Suprapubic skin (tissue), 4 donors: ENCODE measurements at regions not wholly inside any gene's neighbourhood (a gene's known extent, or its start where the extent isn't known, plus 50 kb on each side); places are given as distances from the start of the nearest gene placed in this dataset.

Experiments
- CTCF ChIP-seq, 2 donors: fragments of 200-600 bp in 1 of 2; fragments of 450-650 bp in 1 of 2; sonication (generic) in 1 of 2; IDR thresholded peaks; one replicate each; pipeline ENCODE4 v1.5.1; 2016 to 2019; ENCODE audit warnings: antibody characterized with exemption in 2 of 2, mild to moderate bottlenecking in 1 of 2, moderate library complexity in 1 of 2
- POLR2A ChIP-seq, 2 donors: fragments of 450-650 bp; IDR thresholded peaks; one replicate each; pipeline ENCODE4 v1.6.1; 2017; ENCODE audit warnings: antibody characterized with exemption in 2 of 2, mild to moderate bottlenecking in 2 of 2, moderate library complexity in 2 of 2
- POLR2AphosphoS5 ChIP-seq, 3 donors: sonication (generic); formaldehyde crosslinking; IDR thresholded peaks; one replicate each; pipeline ENCODE4 v1.6.1; 2017; ENCODE audit warnings: antibody characterized with exemption in 3 of 3

- no peak for TF ChIP-seq POLR2A (IDR thresholded peaks at IDR 0.05)
- no peak for TF ChIP-seq CTCF (IDR thresholded peaks at IDR 0.05)
- no peak for TF ChIP-seq POLR2AphosphoS5 (IDR thresholded peaks at IDR 0.05)
These were observed 306.4 kb upstream of the ROPN1 start for GRCh38 chr3:124298301-124298700.
